BE2C (cell line): ENCODE measurements at regions not wholly inside any gene's neighbourhood (a gene's known extent, or its start where the extent isn't known, plus 50 kb on each side); places are given as distances from the start of the nearest gene placed in this dataset.
A peak's percentile ranks its signal among the peaks of the same experiment; 100 is the strongest.

ENCODE experiments used
- DNase-seq: peaks from one replicate; pipeline ENCODE4 v3.0.0-alpha.2; 2020
- H3K27me3 ChIP-seq: fragments of 250-450 bp; sonication (Bioruptor Pico); 2 replicates; pipeline ENCODE4 v1.5.1; 2020; ENCODE audit warnings: mild to moderate bottlenecking
- H3K36me3 ChIP-seq: fragments of 250-450 bp; sonication (Bioruptor Pico); 2 replicates; pipeline ENCODE4 v1.5.1; 2020; ENCODE audit warnings: mild to moderate bottlenecking
- H3K4me1 ChIP-seq: fragments of 250-450 bp; sonication (Bioruptor Pico); 2 replicates; pipeline ENCODE4 v1.5.1; 2020
- H3K4me3 ChIP-seq: 2 replicates; pipeline ENCODE4 v1.5.1; 2011; ENCODE audit warnings: low read depth, low read length
- H3K9me3 ChIP-seq: fragments of 250-450 bp; sonication (Bioruptor Pico); 2 replicates; pipeline ENCODE4 v1.5.1; 2020
- CTCF ChIP-seq: IDR thresholded peaks from 2 replicates; pipeline ENCODE4 v1.5.1; 2012; ENCODE audit warnings: mild to moderate bottlenecking, low read depth, low read length

- TF ChIP-seq CTCF, result no peak
- no peaks in the 10 kb centered on the region for H3K27me3 ChIP-seq
- DNase-seq, result no peak
Measured at GRCh38 chr12:82029936-82030335, 270.8 kb upstream of the PPFIA2 start.

GRCh38 chr12:82028772-82029171 is 269.6 kb upstream of the PPFIA2 start:
- no peaks in the 10 kb centered on the region for H3K27me3 ChIP-seq
- no peak for DNase-seq
- no peaks in the 10 kb centered on the region for H3K9me3 ChIP-seq
- TF ChIP-seq CTCF, result no peak
- no peaks in the 10 kb centered on the region for H3K4me1 ChIP-seq
- no peaks in the 10 kb centered on the region for H3K36me3 ChIP-seq
- H3K4me3 ChIP-seq, result no peak overlapping the region

More at GRCh38 chr12:82029936-82030335, 270.8 kb upstream of the PPFIA2 start:
- no peaks in the 10 kb centered on the region for H3K9me3 ChIP-seq
- no peaks in the 10 kb centered on the region for H3K36me3 ChIP-seq
- no peak overlapping the region for H3K4me3 ChIP-seq
- no peaks in the 10 kb centered on the region for H3K4me1 ChIP-seq

DNA sequence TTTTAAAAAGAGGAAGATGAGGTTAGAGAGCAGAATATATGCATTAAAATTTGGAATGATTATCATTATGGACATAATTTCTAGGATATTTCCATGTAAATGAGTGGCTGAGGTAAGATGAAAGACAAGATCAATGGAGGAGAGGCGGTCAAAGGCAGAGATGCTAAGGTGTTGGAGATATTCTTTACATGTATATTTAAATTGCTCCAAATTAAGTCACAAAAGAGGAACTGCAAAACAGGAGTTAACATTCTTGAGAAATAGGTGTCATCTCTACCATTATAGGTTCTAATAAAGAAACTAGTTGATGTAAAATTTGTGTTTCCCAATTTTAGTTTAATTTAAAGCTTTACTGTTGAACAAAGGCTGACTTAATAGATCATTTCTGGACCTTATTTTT is 268.5 kb upstream of the PPFIA2 start:
- H3K4me3 ChIP-seq, result no peak overlapping the region
- no peaks in the 10 kb centered on the region for H3K4me1 ChIP-seq
- TF ChIP-seq CTCF, result no peak
- no peaks in the 10 kb centered on the region for H3K9me3 ChIP-seq
- no peak for DNase-seq
- no peaks in the 10 kb centered on the region for H3K36me3 ChIP-seq
- no peaks in the 10 kb centered on the region for H3K27me3 ChIP-seq

- no peaks in the 10 kb centered on the region for H3K27me3 ChIP-seq
- H3K4me3 ChIP-seq, result no peak overlapping the region
- no peak for TF ChIP-seq CTCF
- no peaks in the 10 kb centered on the region for H3K36me3 ChIP-seq
- H3K4me1 ChIP-seq, result no peaks in the 10 kb centered on the region
- DNase-seq, result no peak
- H3K9me3 ChIP-seq, result no peaks in the 10 kb centered on the region
Measured at GRCh38 chr12:82025462-82025861, 266.3 kb upstream of the PPFIA2 start.

- no peaks in the 10 kb centered on the region for H3K27me3 ChIP-seq
- H3K9me3 ChIP-seq, result no peaks in the 10 kb centered on the region
- H3K36me3 ChIP-seq, result no peaks in the 10 kb centered on the region
- TF ChIP-seq CTCF, result peak; percentile 27; the same call in 1 of the 2 replicates
- H3K4me3 ChIP-seq, result no peak overlapping the region
- DNase-seq, result no peak
- no peaks in the 10 kb centered on the region for H3K4me1 ChIP-seq
Measured at GRCh38 chr12:82019533-82019932, 260.4 kb upstream of the PPFIA2 start.

- Histone ChIP-seq H3K36me3 (no peaks in the 10 kb centered on the region), H3K9me3 (no peaks in the 10 kb centered on the region), H3K4me1 (no peaks in the 10 kb centered on the region), H3K4me3 (no peak overlapping the region), H3K27me3 (no peaks in the 10 kb centered on the region)
- no peak for DNase-seq
- TF ChIP-seq CTCF, result no peak
Measured at GRCh38 chr12:82015623-82016347, 256.6 kb upstream of the PPFIA2 start.
